Adipocyte (in vitro differentiated cells): ENCODE measurements at regions not wholly inside any gene's neighbourhood (a gene's known extent, or its start where the extent isn't known, plus 50 kb on each side); places are given as distances from the start of the nearest gene placed in this dataset.
"Not testable (repeated sequence)": the region's sequence is repeated elsewhere in the genome, so short reads cannot be mapped to it uniquely, and the experiment has no call there.

Experiments used
- DNase-seq: peaks from one replicate; pipeline ENCODE4 v3.0.0-alpha.2; 2015; ENCODE audit warnings: low read depth
- H3K27me3 ChIP-seq: replicated peaks from 2 replicates; pipeline ENCODE4 v1.7.0; 2013; ENCODE audit warnings: mild to moderate bottlenecking, low read length, moderate library complexity; ENCODE audit not compliant: control insufficient read depth, insufficient read depth
- H3K36me3 ChIP-seq: 2 replicates; pipeline ENCODE4 v1.7.0; 2013; ENCODE audit warnings: low read length, mild to moderate bottlenecking, moderate library complexity; ENCODE audit not compliant: control insufficient read depth, insufficient read depth, severe bottlenecking
- H3K4me1 ChIP-seq: 2 replicates; pipeline ENCODE4 v1.7.0; 2013; ENCODE audit warnings: mild to moderate bottlenecking, low read length, moderate library complexity; ENCODE audit not compliant: control insufficient read depth, insufficient read depth
- H3K4me3 ChIP-seq: 2 replicates; pipeline ENCODE4 v1.7.0; 2013; ENCODE audit warnings: mild to moderate bottlenecking, low read length, moderate library complexity
- H3K9ac ChIP-seq: 2 replicates; pipeline ENCODE4 v1.7.0; 2013; ENCODE audit warnings: mild to moderate bottlenecking, low read length, moderate library complexity
- H3K9me3 ChIP-seq: 2 replicates; pipeline ENCODE4 v1.7.0; 2013; ENCODE audit warnings: mild to moderate bottlenecking, low read length, moderate library complexity; ENCODE audit not compliant: control insufficient read depth

DNA sequence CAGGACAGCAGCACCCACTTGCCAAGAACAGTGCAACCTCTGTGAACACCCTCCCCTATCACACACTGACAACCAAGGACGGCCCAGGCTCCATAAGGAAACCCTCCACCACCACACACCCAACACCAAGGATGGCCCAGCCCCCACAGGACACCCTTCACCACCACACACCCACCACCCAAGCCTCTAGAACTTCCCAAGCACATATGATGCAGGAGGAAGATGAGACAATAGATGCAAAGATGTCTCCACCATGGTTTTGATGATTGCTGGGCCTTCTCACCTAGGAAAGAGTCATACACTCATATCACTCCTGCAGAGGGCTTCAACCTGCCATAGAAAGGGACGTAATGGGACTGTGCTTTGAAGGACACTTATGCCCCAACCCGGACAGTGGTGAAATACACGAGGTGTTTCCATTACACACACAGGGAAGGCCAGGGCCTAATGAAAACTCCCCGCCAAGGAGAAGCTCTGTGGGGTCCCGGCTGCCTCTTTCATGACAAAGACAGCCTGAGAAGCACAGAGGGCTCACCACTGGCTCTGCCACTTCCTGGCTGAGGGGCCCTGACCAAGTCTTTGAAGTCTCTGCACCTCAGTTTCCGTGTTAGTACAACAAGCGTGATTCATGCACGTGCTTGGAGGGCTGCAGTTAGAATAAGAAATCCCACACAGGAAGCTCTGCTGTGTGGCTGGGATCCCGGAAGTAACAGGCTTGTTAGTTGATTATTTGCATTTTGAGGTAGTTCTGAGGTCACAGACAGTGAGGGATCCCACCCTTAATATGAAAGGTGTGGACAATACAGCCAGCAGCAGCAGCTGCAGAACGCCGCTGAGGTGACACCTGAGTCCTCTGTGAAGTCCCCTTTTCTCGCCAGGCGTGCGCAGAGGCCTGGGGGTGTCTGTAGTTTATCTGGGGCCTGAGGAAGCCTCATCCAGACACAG is 61.9 kb upstream of the ATP12A start:
- H3K9me3 ChIP-seq: no peaks in the 10 kb centered on the region
- H3K36me3 ChIP-seq: no peaks in the 10 kb centered on the region
- no peak for DNase-seq
- no peak overlapping the region for H3K4me3 ChIP-seq
- H3K9ac ChIP-seq: no peak overlapping the region
- H3K4me1 ChIP-seq: peaks cover 8% of the 10 kb centered on the region
- peaks cover 8% of the 10 kb centered on the region for H3K27me3 ChIP-seq

DNA sequence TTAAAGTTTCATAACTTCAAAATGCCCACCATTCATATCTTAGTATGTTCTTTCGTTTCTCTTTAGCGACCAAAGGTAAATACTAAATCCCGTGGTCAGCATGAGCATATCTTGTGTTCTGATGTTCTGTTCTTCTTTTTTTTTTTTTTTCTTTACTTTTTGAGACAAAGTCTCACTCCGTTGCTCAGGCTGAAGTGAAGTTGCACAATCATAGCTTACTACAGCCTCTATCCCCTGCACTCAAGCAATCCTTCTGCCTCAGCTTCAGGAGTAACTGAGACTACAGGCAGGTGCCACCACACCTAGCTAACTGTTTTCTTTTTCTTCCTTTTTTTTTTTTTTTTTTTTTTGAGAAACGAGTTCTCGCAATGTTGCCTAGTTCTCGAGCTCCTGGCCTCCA is 60.9 kb upstream of the ATP12A start:
- Histone ChIP-seq H3K36me3 (no peaks in the 10 kb centered on the region), H3K27me3 (peaks cover 5% of the 10 kb centered on the region), H3K4me3 (no peak overlapping the region), H3K9me3 (no peaks in the 10 kb centered on the region), H3K4me1 (peaks cover 8% of the 10 kb centered on the region), H3K9ac (no peak overlapping the region)
- no peak for DNase-seq

DNA sequence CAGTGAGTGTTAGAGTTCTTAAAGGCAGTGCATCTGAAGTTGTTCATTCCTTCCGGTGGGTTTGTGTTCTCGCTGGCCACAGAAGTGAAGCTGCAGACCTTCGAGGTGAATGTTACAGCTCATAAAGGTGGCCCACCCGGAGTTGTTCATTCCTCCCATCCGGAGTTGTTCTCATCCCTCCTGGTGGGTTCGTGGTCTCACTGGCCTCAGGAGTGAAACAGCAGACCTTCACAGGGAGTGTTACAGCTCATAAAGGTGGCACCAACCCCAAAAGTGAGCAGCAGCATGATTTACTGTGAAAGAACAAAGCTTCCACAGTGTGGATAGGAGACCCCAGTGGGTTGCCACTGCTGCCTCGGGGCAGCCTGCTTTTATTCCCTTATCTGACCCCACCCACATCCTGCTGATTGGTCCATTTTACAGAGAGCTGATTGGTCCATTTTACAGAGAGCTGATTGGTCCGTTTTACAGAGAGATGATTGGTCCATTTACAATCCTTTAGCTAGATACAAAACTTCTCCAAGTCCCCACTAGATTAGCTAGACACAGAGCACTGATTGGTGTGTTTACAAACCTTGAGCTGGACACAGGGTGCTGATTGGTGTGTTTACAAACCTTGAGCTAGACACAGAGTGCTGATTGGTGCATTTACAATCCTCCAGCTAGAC is 57.6 kb upstream of the ATP12A start:
- not testable (repeated sequence) for H3K4me3 ChIP-seq, H3K9me3 ChIP-seq, H3K36me3 ChIP-seq, DNase-seq, H3K9ac ChIP-seq, H3K27me3 ChIP-seq
- peaks cover 15% of the 10 kb centered on the region for H3K4me1 ChIP-seq

DNA sequence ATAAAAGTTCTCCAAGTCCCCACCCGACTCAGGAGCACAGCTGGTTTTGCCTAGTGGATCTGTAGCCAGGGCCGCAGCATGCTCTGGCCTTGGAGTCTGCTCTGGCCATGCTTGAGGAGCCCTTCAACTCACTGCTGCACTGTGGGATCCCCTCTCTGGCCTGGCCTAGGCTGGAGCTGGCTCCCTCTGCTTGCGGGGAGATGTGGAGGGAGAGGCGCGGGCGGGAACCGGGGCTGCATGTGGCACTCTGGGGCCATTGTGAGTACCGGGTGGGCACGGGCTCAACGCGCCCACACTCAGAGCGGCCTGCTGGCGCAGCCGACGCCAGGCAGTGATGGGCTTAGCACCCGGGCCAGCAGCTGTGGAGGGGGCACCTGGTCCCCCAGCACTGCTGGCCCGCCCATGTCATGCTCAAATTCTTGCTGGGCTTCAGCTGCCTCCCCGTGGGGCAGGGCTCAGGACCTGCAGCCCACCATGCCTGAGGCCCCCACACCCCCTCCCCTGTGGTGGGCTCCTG is 57.0 kb upstream of the ATP12A start:
- Histone ChIP-seq H3K36me3 (no peaks in the 10 kb centered on the region), H3K27me3 (no peaks in the 10 kb centered on the region), H3K4me1 (peaks cover 15% of the 10 kb centered on the region), H3K4me3 (no peak overlapping the region), H3K9ac (no peak overlapping the region), H3K9me3 (no peaks in the 10 kb centered on the region)
- DNase-seq: no peak

DNA sequence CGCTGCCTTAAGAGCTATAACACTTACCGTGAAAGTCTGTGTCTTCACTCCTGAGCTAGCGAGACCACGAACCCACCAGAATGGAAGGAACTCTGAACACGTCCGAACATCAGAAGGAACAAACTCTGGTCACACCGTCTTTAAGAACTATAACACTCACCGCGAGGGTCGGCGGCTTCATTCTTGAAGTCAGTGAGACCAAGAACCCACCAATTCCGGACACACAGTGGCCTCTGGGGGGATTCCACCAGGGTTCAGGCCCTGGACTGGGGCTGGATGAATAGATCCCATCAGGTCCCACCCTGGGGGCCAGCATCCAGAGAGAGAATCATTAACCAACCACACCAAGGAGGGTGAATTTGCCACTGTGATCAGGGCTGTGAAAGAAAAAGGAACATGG is 55.8 kb upstream of the ATP12A start:
- DNase-seq: no peak
- Histone ChIP-seq H3K27me3 (no peaks in the 10 kb centered on the region), H3K36me3 (no peaks in the 10 kb centered on the region), H3K4me3 (no peak overlapping the region), H3K4me1 (peaks cover 15% of the 10 kb centered on the region), H3K9ac (no peak overlapping the region), H3K9me3 (no peaks in the 10 kb centered on the region)

DNA sequence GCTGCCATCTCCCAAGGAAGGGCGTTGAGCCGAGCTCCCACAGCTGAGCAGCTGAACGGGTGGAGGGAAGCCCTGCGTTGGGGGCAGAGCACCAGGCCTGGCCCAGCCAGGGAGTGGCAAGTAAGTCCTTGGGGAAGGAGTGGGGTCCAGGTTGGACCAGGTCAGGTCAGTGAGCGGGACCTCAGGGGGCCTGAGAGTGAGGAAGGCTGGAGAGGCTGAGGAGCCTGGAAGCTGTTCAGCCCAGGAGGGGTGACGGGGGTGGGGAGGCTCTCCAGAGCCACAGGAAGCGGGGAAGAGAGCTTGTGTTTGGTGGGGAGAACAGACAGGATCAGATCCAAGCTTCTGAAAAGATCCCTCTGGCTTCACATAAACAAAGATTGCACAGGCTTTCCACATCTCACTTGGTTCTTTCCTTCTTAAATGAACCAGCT is 55.4 kb upstream of the ATP12A start:
- Histone ChIP-seq H3K4me3 (no peak overlapping the region), H3K4me1 (peaks cover 15% of the 10 kb centered on the region), H3K9me3 (no peaks in the 10 kb centered on the region), H3K9ac (no peak overlapping the region), H3K36me3 (no peaks in the 10 kb centered on the region), H3K27me3 (no peaks in the 10 kb centered on the region)
- no peak for DNase-seq

DNA sequence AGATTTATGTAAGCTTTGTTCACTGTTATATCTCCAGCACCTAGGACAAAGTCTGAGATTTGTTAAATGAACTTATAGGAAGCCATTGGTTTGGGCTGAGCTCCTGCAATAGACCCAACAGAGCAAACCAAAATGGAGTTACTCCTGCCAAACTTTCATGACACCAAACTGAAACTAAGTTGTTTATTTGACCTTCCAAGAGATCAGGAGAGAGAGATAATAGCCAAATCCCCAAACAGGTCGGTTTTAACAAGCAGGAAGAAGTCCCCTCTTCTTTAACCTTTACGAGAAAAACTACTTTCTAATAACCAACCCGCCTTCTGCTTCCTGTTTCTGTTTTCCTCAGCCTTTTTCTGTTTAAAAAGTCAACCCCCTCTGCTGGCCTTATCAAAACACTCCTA is 54.9 kb upstream of the ATP12A start:
- no peaks in the 10 kb centered on the region for H3K36me3 ChIP-seq

DNA sequence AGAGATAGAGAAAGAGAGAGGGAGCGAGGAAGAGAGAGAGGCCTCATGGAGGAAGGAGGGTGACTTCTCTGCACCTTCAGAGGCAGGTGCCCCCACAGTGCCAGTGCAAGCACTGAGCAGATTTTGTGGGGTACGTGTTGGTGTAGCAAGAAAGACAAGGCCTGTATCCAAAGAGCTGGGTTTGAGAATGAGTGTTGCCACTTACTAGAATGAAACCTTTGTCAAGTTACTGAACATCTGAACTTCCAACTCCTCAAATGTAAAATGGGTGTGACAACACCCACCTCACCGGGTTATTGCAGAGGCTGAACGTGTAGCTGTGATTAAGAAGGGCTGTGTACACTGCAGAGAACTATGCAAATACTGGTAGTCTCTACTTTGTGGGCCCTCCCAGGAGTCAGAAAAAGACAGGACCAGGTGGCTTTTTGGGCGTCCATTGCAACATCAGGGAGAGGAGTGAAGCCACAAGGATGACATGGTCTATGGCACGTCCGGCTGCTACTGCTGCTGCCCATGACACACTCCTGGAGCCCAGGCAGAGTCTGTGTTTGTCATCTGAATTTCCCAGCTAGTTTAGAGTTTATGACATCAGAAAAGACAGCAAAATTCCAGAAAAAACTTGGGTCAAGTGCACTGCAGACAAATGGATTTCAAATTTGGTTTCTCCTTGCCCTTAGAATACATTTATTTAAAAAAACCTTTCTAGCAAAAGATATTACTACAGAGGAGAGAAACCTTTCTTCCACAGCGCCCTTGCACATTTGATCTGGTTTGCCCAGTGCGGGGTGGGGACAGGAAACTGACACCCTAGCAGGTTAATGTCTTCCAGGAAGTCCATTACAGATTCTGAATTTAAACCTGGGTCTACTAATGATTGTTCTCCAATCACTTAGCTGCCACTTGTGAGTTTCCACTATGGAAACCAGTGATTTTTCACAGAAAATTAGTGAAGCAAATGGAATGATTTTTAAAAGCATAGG is 54.0 kb upstream of the ATP12A start:
- peaks cover 9% of the 10 kb centered on the region for H3K4me1 ChIP-seq
- no peak overlapping the region for H3K4me3 ChIP-seq
- no peaks in the 10 kb centered on the region for H3K36me3 ChIP-seq
- H3K9ac ChIP-seq: no peak overlapping the region
- no peaks in the 10 kb centered on the region for H3K27me3 ChIP-seq
- DNase-seq: no peak
- H3K9me3 ChIP-seq: no peaks in the 10 kb centered on the region

More for the DNA sequence above, 54.9 kb upstream of the ATP12A start:
- DNase-seq: no peak
- Histone ChIP-seq H3K27me3 (no peaks in the 10 kb centered on the region), H3K9ac (no peak overlapping the region), H3K9me3 (no peaks in the 10 kb centered on the region), H3K4me3 (no peak overlapping the region), H3K4me1 (peaks cover 15% of the 10 kb centered on the region)

DNA sequence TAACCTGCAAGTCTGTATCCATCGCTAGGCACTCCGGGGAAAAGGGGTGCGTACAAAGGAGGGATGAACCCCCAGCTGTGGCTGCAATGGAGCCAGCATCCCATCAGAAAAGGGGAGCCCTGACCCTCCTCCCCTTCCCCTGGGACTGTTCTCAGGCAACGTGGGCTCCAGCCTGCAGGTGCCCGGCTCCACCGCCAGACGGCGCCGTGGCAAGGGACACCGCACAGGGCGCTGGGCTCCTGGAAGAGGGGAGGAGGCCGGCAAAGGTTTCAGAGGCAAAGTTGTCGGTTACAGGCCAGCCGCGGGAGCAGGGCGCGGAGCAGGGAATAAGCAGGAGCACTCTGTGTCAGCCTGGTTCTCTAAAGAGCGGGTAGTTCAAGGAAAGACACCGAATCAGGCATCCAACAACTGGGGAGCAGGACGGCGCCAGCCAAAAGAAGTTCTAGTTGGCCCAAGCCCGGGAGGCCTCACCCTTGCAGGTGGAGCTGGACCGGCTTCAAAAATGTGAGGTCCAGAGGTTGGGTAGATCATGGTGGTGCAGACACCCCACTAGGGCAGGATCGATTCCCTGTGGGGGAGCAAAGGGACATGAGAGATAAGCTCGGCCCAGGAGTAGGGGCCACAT is 53.0 kb upstream of the ATP12A start:
- H3K9me3 ChIP-seq: no peaks in the 10 kb centered on the region
- no peak overlapping the region for H3K4me3 ChIP-seq
- no peaks in the 10 kb centered on the region for H3K27me3 ChIP-seq
- peak; percentile 47 for DNase-seq
- no peaks in the 10 kb centered on the region for H3K36me3 ChIP-seq
- H3K9ac ChIP-seq: no peak overlapping the region
- H3K4me1 ChIP-seq: peaks cover 8% of the 10 kb centered on the region

DNA sequence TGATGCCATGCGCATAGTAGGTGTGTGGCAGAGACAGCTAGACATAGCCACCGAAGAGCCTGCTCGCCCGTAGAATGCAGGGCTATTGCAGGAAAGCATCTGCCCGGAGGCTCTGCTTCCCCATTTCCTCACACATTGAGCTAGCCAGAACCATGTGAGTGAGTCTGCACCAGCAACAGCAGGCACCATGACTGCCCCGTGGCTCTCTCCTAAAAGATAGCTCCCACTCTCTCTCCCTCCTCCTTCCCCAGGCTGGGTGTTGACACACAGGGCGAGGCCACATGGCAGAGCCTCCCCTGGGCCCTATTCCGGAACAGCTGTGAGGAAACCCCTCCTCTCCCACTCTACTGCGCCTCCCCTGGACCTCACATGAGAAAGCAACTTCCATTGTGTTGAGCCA is 52.3 kb upstream of the ATP12A start:
- Histone ChIP-seq H3K4me1 (peaks cover 13% of the 10 kb centered on the region), H3K4me3 (no peak overlapping the region), H3K27me3 (no peaks in the 10 kb centered on the region), H3K9ac (no peak overlapping the region), H3K36me3 (no peaks in the 10 kb centered on the region), H3K9me3 (no peaks in the 10 kb centered on the region)
- DNase-seq: no peak
